Mesenchymal stem cell (in vitro differentiated cells and primary cell): ENCODE measurements at regions not wholly inside any gene's neighbourhood (a gene's known extent, or its start where the extent isn't known, plus 50 kb on each side); places are given as distances from the start of the nearest gene placed in this dataset.

Experiments used
- DNase-seq: peaks from one replicate; pipeline ENCODE4 v3.0.0-alpha.2; 2013
- H2AFZ ChIP-seq: one replicate; pipeline ENCODE4 v1.6.1; 2013; ENCODE audit warnings: low read depth, mild to moderate bottlenecking, control low read depth, inconsistent platforms, low read length, moderate library complexity
- H2AK5ac ChIP-seq: 2 replicates; pipeline ENCODE4 v1.6.1; 2013; ENCODE audit warnings: low read length, moderate library complexity, mild to moderate bottlenecking, inconsistent platforms; ENCODE audit not compliant: severe bottlenecking
- H2BK120ac ChIP-seq: one replicate; pipeline ENCODE4 v1.6.1; 2013; ENCODE audit warnings: low read depth, mild to moderate bottlenecking, inconsistent platforms, low read length, moderate library complexity
- H2BK12ac ChIP-seq, 2 experiments: one replicate each; pipeline ENCODE4 v1.6.1; 2013; ENCODE audit warnings: inconsistent platforms in 2 of 2, low read length in 2 of 2, mild to moderate bottlenecking in 2 of 2, moderate library complexity in 2 of 2, control low read depth in 1 of 2
- H2BK15ac ChIP-seq: one replicate; pipeline ENCODE4 v1.6.1; 2013; ENCODE audit warnings: mild to moderate bottlenecking, low read depth, inconsistent platforms; ENCODE audit not compliant: poor library complexity, severe bottlenecking
- H2BK5ac ChIP-seq: 2 replicates; pipeline ENCODE4 v1.6.1; 2013; ENCODE audit warnings: low read depth, mild to moderate bottlenecking, low read length, control low read depth, inconsistent platforms; ENCODE audit not compliant: poor library complexity, severe bottlenecking
- H3K14ac ChIP-seq, 2 experiments: one replicate each; pipeline ENCODE4 v1.6.1; 2013; ENCODE audit warnings: inconsistent platforms in 2 of 2, low read length in 2 of 2, control low read depth in 1 of 2, mild to moderate bottlenecking in 1 of 2, moderate library complexity in 1 of 2
- H3K18ac ChIP-seq, 2 experiments: one replicate each; pipeline ENCODE4 v1.6.1; 2013; ENCODE audit warnings: inconsistent platforms in 2 of 2, low read length in 2 of 2, control low read depth in 1 of 2, low read depth in 1 of 2, mild to moderate bottlenecking in 1 of 2
- H3K23ac ChIP-seq, 2 experiments: one replicate each; pipeline ENCODE4 v1.6.1; 2013; ENCODE audit warnings: inconsistent platforms in 2 of 2, low read length in 2 of 2, mild to moderate bottlenecking in 2 of 2, moderate library complexity in 2 of 2, control low read depth in 1 of 2
- H3K27ac ChIP-seq: 2 replicates; pipeline ENCODE4 v1.5.1; 2013; ENCODE audit warnings: mild to moderate bottlenecking, moderate library complexity, low read length, control low read depth, inconsistent platforms; ENCODE audit not compliant: poor library complexity, severe bottlenecking
- H3K27me3 ChIP-seq, 2 experiments: 2 replicates each; pipeline versions ENCODE4 v1.6.1 to v1.7.0; 2013; ENCODE audit warnings: low read length in 2 of 2, mild to moderate bottlenecking in 2 of 2, moderate library complexity in 2 of 2, control low read depth in 1 of 2, inconsistent platforms in 1 of 2; ENCODE audit not compliant: control insufficient read depth in 1 of 2, insufficient read depth in 1 of 2
- H3K36me3 ChIP-seq, 2 experiments: 2 replicates each; pipeline versions ENCODE4 v1.6.1 to v1.7.0; 2013; ENCODE audit warnings: low read length in 2 of 2, control low read depth in 1 of 2, inconsistent platforms in 1 of 2, low read depth in 1 of 2, mild to moderate bottlenecking in 1 of 2; ENCODE audit not compliant: insufficient read depth in 2 of 2, control insufficient read depth in 1 of 2
- H3K4ac ChIP-seq, 2 experiments: one replicate each; pipeline ENCODE4 v1.6.1; 2013; ENCODE audit warnings: inconsistent platforms in 2 of 2, low read length in 2 of 2, mild to moderate bottlenecking in 2 of 2, moderate library complexity in 2 of 2, control low read depth in 1 of 2, low read depth in 1 of 2
- H3K4me1 ChIP-seq: 2 replicates; pipeline ENCODE4 v1.6.1; 2013; ENCODE audit warnings: low read depth, low read length, control low read depth; ENCODE audit not compliant: control insufficient read depth, insufficient read depth
- H3K4me2 ChIP-seq: 2 replicates; pipeline ENCODE4 v1.6.1; 2013; ENCODE audit warnings: low read length, mild to moderate bottlenecking, inconsistent platforms; ENCODE audit not compliant: poor library complexity, severe bottlenecking
- H3K4me3 ChIP-seq, 2 experiments: 2 replicates each; pipeline versions ENCODE4 v1.5.1 to v1.7.0; 2013; ENCODE audit warnings: low read length in 2 of 2, mild to moderate bottlenecking in 2 of 2, control low read depth in 1 of 2, low read depth in 1 of 2; ENCODE audit not compliant: insufficient read depth in 1 of 2
- H3K79me1 ChIP-seq: replicated peaks from 2 replicates; pipeline ENCODE4 v1.6.1; 2013; ENCODE audit warnings: mild to moderate bottlenecking, control low read depth, low read length, inconsistent platforms; ENCODE audit not compliant: poor library complexity, severe bottlenecking
- H3K9ac ChIP-seq: 2 replicates; pipeline ENCODE4 v1.7.0; 2013; ENCODE audit warnings: mild to moderate bottlenecking, low read length, moderate library complexity
- H3K9me3 ChIP-seq: 2 replicates; pipeline ENCODE4 v1.7.0; 2013; ENCODE audit warnings: mild to moderate bottlenecking, low read length; ENCODE audit not compliant: control insufficient read depth
- H4K8ac ChIP-seq: one replicate; pipeline ENCODE4 v1.6.1; 2013; ENCODE audit warnings: inconsistent platforms, mild to moderate bottlenecking, low read length, moderate library complexity
- H4K91ac ChIP-seq: one replicate; pipeline ENCODE4 v1.6.1; 2013; ENCODE audit warnings: mild to moderate bottlenecking, low read length, inconsistent platforms
- WGBS: methylation state at CpG from one replicate; pipeline ENCODE4 v1.1.7; 2013; ENCODE audit warnings: mixed read lengths; 5-methylcytosine and 5-hydroxymethylcytosine counted together

DNA sequence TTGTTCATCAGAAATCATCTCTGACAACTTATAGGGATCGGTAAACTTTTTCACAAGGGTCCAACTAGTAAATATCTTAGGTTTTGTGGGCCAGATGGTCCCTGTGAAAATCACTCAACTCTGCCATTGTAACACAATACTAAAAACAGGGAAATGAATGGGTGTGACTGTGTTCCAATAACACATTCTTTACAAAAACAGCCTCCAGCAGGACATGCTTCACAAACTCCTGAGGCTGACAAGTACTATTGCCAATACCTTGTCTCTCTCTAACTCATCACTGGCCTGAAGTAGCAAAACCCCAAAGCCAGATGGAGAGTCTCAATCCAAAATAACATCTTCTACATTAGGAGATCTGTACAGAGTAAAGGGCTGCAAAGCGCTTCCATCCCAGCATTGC, 312.3 kb downstream of the TOX3 start:
- Histone ChIP-seq H4K8ac (no peak overlapping the region), H3K14ac (no peak overlapping the region), H3K23ac (no peak overlapping the region), H4K91ac (no peak overlapping the region), H2AFZ (no peak overlapping the region), H3K4ac (no peak overlapping the region), H3K9ac (no peak overlapping the region), H3K4me3 (no peak overlapping the region), H3K36me3 (no peaks in the 10 kb centered on the region), H2AK5ac (no peak overlapping the region), H3K79me1 (no peaks in the 10 kb centered on the region), H3K4me1 (no peaks in the 10 kb centered on the region), H3K27me3 (no peaks in the 10 kb centered on the region), H2BK15ac (no peak overlapping the region), H3K18ac (no peak overlapping the region), H2BK12ac (no peak overlapping the region), H3K27ac (no peak overlapping the region), H2BK5ac (no peak overlapping the region), H3K9me3 (no peaks in the 10 kb centered on the region), H3K4me2 (no peak overlapping the region), H2BK120ac (no peak overlapping the region)
- WGBS, result 75% methylated on average over 1 of the region's 2 CpGs
- no peak for DNase-seq

GRCh38 chr16:52229471-52229870, 317.5 kb downstream of the TOX3 start:
- no peak overlapping the region for H2AFZ ChIP-seq
- no peak for DNase-seq
- H3K9me3 ChIP-seq, result no peaks in the 10 kb centered on the region
- H3K14ac ChIP-seq, result no peak overlapping the region
- no peaks in the 10 kb centered on the region for H3K4me1 ChIP-seq
- 78% methylated on average over 2 of the region's 3 CpGs for WGBS
- H2BK15ac ChIP-seq, result no peak overlapping the region
- no peak overlapping the region for H2AK5ac ChIP-seq
- no peak overlapping the region for H2BK5ac ChIP-seq
- H3K27ac ChIP-seq, result no peak overlapping the region
- H4K8ac ChIP-seq, result no peak overlapping the region
- no peaks in the 10 kb centered on the region for H3K79me1 ChIP-seq
- no peak overlapping the region for H3K23ac ChIP-seq
- no peak overlapping the region for H2BK12ac ChIP-seq
- H3K36me3 ChIP-seq, result no peaks in the 10 kb centered on the region
- H3K9ac ChIP-seq, result no peak overlapping the region
- no peak overlapping the region for H3K4me3 ChIP-seq
- no peak overlapping the region for H3K18ac ChIP-seq
- H3K27me3 ChIP-seq, result no peaks in the 10 kb centered on the region
- H4K91ac ChIP-seq, result no peak overlapping the region
- no peak overlapping the region for H3K4me2 ChIP-seq
- no peak overlapping the region for H2BK120ac ChIP-seq
- H3K4ac ChIP-seq, result no peak overlapping the region

DNA sequence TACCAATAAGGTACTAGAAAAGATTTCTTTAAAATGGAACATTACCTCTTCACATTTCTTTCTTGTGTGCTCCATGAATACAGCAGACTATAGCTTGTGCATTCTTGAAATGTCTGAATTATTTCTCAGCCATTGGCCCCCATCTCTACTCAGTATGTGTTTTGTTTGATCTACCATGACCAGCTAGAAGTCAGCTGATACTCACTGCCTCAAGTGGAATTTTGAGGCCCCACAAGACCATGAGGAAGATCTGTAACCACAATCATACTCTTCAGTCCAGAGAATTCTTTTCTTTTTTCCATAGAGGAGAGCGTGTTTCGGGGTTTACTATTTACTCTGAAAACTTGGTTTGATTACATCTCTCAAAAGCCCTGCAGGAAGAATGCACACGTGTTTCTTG, 319.1 kb downstream of the TOX3 start:
- Histone ChIP-seq H4K8ac (no peak overlapping the region), H3K14ac (no peak overlapping the region), H3K27me3 (no peaks in the 10 kb centered on the region), H4K91ac (no peak overlapping the region), H3K79me1 (no peaks in the 10 kb centered on the region), H3K23ac (no peak overlapping the region), H2AFZ (no peak overlapping the region), H3K4me1 (no peaks in the 10 kb centered on the region), H2BK120ac (no peak overlapping the region), H3K9me3 (no peaks in the 10 kb centered on the region), H2BK15ac (no peak overlapping the region), H3K4me2 (no peak overlapping the region), H2AK5ac (no peak overlapping the region), H2BK5ac (no peak overlapping the region), H2BK12ac (no peak overlapping the region), H3K36me3 (no peaks in the 10 kb centered on the region), H3K27ac (no peak overlapping the region), H3K4me3 (no peak overlapping the region), H3K9ac (no peak overlapping the region), H3K4ac (no peak overlapping the region), H3K18ac (no peak overlapping the region)
- DNase-seq, result no peak
- WGBS, result 67% methylated on average over 3 of the region's 3 CpGs

GRCh38 chr16:52212841-52213240, 334.1 kb downstream of the TOX3 start:
- Histone ChIP-seq H3K79me1 (no peaks in the 10 kb centered on the region), H2BK5ac (no peak overlapping the region), H3K4me1 (no peaks in the 10 kb centered on the region), H3K27ac (no peak overlapping the region), H2AFZ (no peak overlapping the region), H2BK120ac (no peak overlapping the region), H3K9me3 (peaks cover 10% of the 10 kb centered on the region), H3K4ac (no peak overlapping the region), H3K14ac (no peak overlapping the region), H4K91ac (no peak overlapping the region), H3K23ac (no peak overlapping the region), H3K4me3 (no peak overlapping the region), H3K4me2 (no peak overlapping the region), H3K36me3 (no peaks in the 10 kb centered on the region), H2BK12ac (no peak overlapping the region), H3K9ac (no peak overlapping the region), H2AK5ac (no peak overlapping the region), H3K27me3 (no peaks in the 10 kb centered on the region), H3K18ac (no peak overlapping the region), H2BK15ac (no peak overlapping the region), H4K8ac (no peak overlapping the region)
- 53% methylated on average over 4 of the region's 4 CpGs for WGBS
- no peak for DNase-seq
